ENCODE measurements at regions not wholly inside any gene's neighbourhood (a gene's known extent, or its start where the extent isn't known, plus 50 kb on each side); places are given as distances from the start of the nearest gene placed in this dataset.
"Not testable (repeated sequence)": the region's sequence is repeated elsewhere in the genome, so short reads cannot be mapped to it uniquely, and the experiment has no call there.

DNA sequence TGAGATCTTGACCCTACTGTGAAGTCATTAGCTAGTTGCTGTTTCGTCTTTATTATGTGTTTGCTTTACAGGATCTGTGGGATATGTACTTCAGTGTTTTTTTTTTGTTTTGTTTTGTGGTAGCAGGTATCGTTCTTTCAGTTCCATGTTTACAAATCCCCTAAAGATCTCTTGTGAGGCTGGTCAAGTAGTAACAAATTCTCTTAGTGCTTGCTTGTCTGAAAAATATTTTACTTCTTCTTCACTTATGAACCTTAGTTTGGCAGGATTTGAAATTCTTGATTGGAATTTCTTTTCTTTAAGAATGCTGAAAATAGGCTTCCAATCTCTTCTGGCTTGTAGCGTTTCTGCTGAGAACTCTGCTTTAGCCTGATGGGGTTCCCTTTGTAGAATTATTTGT lies 235.8 kb upstream of the ALCAM start:
- Histone ChIP-seq H3K36me3 (ENCODE audit: low read depth) (no peaks in the 10 kb centered on the region), H3K4me1 (ENCODE audit: low read depth) (no peaks in the 10 kb centered on the region), H3K4me3 (no peak overlapping the region), H3K9me3 (peaks cover 17% of the 10 kb centered on the region)
- TF ChIP-seq, protein P1, sequence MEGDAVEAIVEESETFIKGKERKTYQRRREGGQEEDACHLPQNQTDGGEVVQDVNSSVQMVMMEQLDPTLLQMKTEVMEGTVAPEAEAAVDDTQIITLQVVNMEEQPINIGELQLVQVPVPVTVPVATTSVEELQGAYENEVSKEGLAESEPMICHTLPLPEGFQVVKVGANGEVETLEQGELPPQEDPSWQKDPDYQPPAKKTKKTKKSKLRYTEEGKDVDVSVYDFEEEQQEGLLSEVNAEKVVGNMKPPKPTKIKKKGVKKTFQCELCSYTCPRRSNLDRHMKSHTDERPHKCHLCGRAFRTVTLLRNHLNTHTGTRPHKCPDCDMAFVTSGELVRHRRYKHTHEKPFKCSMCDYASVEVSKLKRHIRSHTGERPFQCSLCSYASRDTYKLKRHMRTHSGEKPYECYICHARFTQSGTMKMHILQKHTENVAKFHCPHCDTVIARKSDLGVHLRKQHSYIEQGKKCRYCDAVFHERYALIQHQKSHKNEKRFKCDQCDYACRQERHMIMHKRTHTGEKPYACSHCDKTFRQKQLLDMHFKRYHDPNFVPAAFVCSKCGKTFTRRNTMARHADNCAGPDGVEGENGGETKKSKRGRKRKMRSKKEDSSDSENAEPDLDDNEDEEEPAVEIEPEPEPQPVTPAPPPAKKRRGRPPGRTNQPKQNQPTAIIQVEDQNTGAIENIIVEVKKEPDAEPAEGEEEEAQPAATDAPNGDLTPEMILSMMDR (IDR thresholded peaks at IDR 0.05) = no peak
- ATAC-seq = no peak
- intact Hi-C loops (cut with DNase I, micrococcal nuclease) = no loop called here
- no peak for DNase-seq

DNA sequence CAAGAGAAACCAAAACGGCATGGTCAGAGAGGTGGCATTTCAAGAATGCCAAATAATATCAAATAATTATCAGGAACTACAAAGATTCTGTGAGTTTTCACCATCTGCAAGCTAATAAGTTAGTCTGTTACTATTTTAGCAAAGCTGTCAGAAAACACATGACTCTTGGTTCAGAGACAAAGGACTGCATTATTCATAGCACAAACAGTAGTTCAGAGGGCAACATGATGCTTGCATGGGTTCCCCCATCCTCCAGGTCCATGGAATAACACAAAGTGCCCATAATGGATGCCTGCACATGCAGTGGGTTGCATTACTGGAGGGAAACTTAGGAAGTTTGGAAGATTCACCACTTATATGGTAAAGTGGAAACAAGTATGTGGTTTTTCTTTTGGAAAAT lies 228.8 kb upstream of the ALCAM start:
- DNase-seq (no peak), ATAC-seq (no peak)
- Histone ChIP-seq H3K4me1 (ENCODE audit: low read depth) (no peaks in the 10 kb centered on the region), H3K4me3 (no peak overlapping the region), H3K9me3 (no peaks in the 10 kb centered on the region), H3K36me3 (ENCODE audit: low read depth) (no peaks in the 10 kb centered on the region)
- TF ChIP-seq, protein P1 (IDR thresholded peaks at IDR 0.05) = no peak
- intact Hi-C loops (cut with DNase I, micrococcal nuclease) = no loop called here

DNA sequence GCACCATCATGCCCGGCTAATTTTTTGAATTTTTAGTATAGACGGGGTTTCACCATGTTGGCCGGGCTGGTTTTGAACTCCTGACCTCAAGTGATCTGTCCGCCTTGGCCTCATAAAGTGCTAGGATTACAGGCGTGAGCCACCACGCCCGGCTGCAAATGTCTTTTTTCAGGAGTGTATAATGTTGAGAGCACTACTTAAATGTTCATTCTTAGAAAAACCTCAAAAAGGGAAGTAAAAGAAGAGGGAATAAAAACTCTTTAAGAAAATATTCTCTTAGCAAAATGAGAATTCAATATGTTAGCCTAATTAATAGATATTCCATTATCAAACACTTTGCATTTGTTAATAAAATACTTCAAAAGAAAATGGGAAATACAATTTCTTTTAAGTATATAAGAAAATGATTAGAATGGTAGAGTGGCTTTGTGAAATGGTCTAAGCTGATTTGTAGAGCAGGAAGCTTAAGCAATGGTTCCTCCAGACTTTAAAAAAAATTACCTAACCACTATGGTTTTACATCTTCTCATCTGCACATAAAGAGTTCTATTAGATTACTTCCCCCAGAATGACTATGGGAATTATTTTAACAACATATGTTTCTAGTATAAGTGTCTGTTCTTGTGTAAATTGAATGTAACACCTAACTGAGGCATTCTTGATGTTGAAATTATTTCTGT lies 226.7 kb upstream of the ALCAM start:
- Histone ChIP-seq H3K4me1 (ENCODE audit: low read depth) (no peaks in the 10 kb centered on the region), H3K36me3 (ENCODE audit: low read depth) (no peaks in the 10 kb centered on the region), H3K4me3 (no peak overlapping the region), H3K9me3 (no peaks in the 10 kb centered on the region)
- TF ChIP-seq, protein P1 (IDR thresholded peaks at IDR 0.05) = no peak
- ATAC-seq = no peak
- DNase-seq = no peak
- intact Hi-C loops (cut with DNase I, micrococcal nuclease) = no loop called here

DNA sequence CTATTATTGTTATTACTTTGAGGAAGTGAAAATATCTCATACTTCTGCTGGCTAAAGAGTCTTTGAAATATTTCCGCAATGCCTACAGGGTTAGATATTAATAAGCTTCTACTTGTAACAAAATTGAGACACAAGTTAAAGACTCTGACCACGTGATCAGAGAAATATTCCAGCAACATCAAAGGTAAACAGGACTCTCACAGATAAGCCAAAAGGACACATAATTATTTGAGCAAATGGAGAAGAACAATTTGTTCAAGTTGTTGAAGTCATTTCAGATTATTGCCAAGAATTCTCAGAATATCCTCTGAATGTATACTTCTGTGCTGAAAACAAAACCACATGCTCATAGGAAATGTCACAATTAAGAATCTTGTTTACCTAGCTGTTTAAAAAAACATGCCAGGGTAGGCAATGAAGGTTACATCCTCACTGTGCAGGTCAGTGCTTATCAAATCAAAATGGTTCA lies 225.8 kb upstream of the ALCAM start:
- DNase-seq (no peak), ATAC-seq (no peak)
- TF ChIP-seq, protein P1 (IDR thresholded peaks at IDR 0.05) = no peak
- H3K36me3 ChIP-seq (ENCODE audit: low read depth) = no peaks in the 10 kb centered on the region
- H3K4me3 ChIP-seq = no peak overlapping the region
- no peaks in the 10 kb centered on the region for H3K9me3 ChIP-seq
- intact Hi-C loops (cut with DNase I, micrococcal nuclease) = no loop called here
- no peaks in the 10 kb centered on the region for H3K4me1 ChIP-seq (ENCODE audit: low read depth)

DNA sequence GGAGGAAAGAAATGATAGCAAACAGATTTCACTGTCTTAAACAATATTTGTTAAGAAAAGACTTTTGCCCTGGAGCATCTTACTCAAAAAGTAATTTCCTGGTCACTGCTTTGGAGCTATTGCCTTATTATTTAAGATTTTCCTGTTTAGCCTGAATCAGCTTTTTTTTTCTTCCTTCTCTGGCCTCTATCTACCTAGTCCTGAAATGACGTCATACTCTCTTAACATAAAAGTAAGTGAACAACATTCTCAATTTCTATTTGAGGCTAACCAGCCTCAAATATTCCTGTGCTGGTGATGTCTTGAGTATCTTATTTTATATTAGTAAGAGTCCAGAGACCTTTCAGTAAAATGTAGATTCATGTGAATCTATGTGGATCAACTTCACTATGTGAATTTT lies 221.9 kb upstream of the ALCAM start:
- H3K4me1 ChIP-seq (ENCODE audit: low read depth) = no peaks in the 10 kb centered on the region
- intact Hi-C loops (cut with DNase I, micrococcal nuclease) = no loop called here
- H3K36me3 ChIP-seq (ENCODE audit: low read depth) = no peaks in the 10 kb centered on the region
- DNase-seq (no peak), ATAC-seq (no peak)
- H3K4me3 ChIP-seq = no peak overlapping the region
- H3K9me3 ChIP-seq = no peaks in the 10 kb centered on the region
- TF ChIP-seq, protein P1 (IDR thresholded peaks at IDR 0.05) = no peak

DNA sequence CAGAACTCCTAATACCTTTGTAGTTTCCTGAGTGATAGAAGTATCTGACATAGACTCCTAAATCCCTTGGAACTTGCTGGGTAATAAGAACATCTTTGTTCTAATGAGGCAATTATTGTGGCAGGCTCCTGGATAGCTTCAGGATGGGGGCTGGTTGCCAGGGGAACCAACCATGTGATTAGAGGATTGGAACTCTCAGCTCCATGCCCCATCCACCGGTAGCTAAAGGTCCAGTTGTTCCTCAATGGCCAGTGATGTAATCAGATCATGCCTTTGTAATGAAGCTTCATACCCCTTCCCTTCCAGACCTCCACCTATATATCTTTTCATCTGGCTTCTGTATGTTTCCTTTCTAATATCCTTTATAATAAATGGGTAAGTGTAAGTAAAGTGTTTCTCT lies 221.2 kb upstream of the ALCAM start:
- ATAC-seq (no peak), DNase-seq (no peak)
- Histone ChIP-seq H3K4me3 (no peak overlapping the region), H3K4me1 (ENCODE audit: low read depth) (no peaks in the 10 kb centered on the region), H3K36me3 (ENCODE audit: low read depth) (no peaks in the 10 kb centered on the region), H3K9me3 (no peaks in the 10 kb centered on the region)
- intact Hi-C loops (cut with DNase I, micrococcal nuclease) = no loop called here
- TF ChIP-seq, protein P1 (IDR thresholded peaks at IDR 0.05) = no peak

DNA sequence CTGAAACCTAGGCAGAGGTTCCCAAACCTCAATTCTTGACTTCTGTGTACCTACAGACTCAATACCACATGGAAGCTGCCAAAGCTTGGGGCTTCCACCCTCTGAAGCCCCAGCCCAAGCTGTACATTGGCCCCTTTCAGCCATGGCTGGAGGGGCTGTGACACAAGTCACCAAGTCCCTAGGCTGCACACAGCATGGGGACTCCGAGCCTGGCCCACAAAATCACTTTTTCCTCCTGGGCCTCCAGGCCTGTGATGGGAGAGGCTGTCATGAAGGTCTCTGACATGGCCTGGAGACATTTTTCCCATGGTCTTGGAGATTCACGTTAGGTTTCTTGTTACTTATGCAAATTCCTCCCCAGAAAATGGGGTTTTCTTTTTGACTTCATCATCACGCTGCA lies 217.5 kb upstream of the ALCAM start:
- H3K36me3 ChIP-seq (ENCODE audit: low read depth); DNase-seq; H3K4me1 ChIP-seq (ENCODE audit: low read depth); H3K4me3 ChIP-seq; H3K9me3 ChIP-seq; intact Hi-C loops (cut with DNase I, micrococcal nuclease); ATAC-seq: not testable (repeated sequence)
